AML-193 (cell line): ENCODE measurements at regions not wholly inside any gene's neighbourhood (a gene's known extent, or its start where the extent isn't known, plus 50 kb on each side); places are given as distances from the start of the nearest gene placed in this dataset.
"Not testable (repeated sequence)": the region's sequence is repeated elsewhere in the genome, so short reads cannot be mapped to it uniquely, and the experiment has no call there.

Experiments used
- DNase-seq, 2 experiments: peaks; one replicate each; lab custom pipeline; 2025; lab: John Stamatoyannopoulos, UW

DNA sequence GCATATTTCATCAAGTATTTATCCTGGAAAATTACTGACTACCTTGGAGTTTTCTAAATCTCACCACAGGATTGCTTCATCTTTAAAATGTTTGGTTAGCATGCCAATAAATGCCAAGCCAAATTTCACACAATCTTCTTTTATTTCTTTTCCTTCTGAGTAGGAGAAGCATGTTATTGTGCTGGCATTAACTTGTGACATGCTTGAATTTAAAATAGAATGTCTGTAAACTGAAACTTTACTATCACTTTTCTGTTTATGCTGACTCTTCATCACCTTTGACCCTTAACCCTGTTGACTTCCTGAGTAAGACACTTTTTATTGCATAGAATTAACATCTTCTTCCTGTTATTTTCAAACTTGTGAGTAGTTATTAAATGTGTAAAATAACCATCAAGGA lies 56.2 kb upstream of the LRRTM4 start:
- DNase-seq = no peak

- no peak for DNase-seq
These were observed 57.0 kb upstream of the LRRTM4 start for GRCh38 chr2:77579076-77579769.

- no peak for DNase-seq
These were observed 66.3 kb upstream of the LRRTM4 start for GRCh38 chr2:77588438-77588837.

DNA sequence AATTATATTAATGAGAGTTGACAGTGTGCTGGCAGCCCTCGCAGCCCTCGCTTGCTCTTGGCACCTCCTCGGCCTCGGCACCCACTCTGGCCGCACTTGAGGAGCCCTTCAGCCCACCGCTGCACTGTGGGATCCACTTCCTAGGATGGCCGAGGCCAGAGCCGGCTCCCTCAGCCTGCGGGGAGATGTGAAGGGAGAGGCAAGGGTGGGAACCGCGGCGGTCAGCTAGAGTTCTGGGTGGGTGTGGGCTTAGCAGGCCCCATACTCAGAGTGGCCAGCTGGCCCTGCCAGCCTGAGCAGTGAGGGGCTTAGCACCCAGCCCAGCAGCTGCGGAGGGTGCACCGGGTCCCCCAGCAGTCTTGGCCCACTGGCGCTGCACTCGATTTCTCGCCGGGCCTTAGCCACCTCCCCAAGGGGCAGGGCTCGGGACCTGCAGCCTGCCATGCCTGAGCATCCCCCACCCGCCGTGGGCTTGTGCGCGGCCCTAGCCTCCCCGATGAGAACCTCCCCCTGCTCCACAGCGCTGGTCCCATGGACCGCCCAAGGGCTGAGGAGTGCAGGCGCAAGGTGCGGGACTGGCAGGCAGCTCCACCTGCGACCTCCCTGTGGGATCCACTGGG lies 68.2 kb upstream of the LRRTM4 start:
- no peak for DNase-seq

DNA sequence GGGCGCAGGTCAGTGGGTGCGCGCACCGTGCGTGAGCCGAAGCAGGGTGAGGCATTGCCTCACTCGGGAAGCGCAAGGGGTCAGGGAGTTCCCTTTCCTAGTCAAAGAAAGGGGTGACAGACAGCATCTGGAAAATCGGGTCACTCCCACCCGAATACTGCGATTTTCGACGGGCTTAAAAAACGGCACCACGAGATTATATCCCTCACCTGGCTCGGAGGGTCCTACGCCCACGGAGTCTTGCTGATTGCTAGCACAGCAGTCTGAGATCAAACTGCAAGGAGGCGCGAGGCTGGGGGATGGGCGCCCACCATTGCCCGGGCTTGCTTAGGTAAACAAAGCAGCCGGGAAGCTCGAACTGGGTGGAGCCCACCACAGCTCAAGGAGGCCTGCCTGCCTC lies 70.8 kb upstream of the LRRTM4 start:
- not testable (repeated sequence) for DNase-seq

GRCh38 chr2:77602771-77603170 lies 80.6 kb upstream of the LRRTM4 start:
- no peak for DNase-seq

DNA sequence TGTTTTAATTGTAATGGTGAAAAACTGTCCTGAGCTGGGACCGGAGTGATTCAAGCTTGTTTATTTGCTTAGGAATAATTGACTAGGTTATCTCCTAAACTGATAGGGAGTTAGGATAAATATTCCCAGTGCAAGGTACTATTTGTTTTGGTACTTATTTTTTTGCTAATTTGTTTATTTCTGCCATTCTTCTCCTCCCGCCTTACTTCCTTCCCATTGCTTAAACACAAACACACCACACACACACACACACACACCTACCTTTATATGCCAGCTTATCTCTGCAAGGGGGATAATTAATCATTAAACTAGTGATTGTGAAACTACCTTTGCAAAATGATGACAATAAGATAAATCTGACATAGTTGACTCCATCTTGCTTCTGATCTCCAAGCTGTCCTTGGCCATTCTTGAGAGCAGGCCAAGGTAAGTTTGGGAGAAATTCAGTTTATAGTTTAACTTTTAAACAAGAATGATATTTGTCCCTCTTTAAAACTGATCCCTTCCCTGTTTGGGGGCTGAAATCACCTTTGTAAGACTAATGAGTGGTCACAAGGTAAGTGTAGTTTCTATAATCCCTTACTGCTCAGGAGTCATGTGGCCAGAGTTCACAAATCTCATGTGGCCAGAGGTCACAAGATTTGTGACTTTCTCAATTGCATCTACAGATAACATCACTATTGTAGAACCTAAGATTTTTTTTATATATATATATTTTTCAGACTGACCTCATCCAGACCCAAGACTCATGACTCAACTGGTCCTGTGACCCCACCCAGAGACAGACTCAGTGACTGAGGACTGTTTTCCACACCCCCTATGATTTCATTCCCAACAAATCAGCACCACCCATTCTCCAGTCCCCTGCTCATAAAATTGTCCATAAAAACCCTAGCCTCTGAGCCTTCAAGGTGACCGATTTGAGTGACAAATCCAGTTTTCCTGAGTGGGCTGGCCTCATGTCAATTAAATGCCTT lies 83.1 kb upstream of the LRRTM4 start:
- no peak for DNase-seq

DNA sequence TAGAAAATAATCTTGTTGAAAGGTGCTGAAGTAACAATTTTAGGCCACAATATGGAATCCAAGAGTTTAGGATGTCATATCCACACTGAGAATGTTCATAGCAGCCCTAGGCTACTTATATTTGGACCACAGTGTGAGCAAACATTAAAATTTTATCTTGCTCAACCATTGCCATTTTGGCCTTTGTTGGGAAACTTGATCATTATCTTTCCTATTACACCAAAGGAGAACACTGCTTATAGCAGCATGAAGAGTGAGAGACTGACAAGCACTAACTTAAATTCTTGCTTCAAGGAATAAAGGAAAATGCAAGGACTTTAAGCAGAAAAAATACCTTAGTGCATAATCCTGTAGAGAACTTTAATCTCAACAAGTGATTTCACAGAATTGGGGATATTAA lies 86.3 kb upstream of the LRRTM4 start:
- DNase-seq = no peak

DNA sequence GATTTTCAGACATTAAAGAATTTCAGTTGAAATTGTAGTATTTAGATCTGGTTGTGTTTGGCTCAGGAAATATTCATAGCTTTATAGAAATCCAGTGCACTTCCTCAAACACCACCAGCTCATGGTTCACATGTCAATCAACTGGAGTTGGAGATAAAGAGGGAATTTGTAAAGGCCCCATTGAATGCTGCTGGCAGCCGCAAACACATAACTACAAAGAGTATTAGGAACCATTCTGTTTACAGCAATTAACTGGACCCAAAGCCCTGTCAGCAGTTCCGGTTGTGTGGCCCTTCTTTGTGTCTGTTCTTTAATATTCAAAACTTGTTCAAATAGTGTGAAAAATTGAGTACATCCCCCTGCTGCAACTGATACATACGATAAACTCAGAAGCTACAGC lies 107.4 kb upstream of the LRRTM4 start:
- DNase-seq = no peak

- no peak for DNase-seq
These were observed 108.8 kb upstream of the LRRTM4 start for GRCh38 chr2:77631007-77631406.

- no peak for DNase-seq
These were observed 111.4 kb upstream of the LRRTM4 start for GRCh38 chr2:77633601-77634000.

DNA sequence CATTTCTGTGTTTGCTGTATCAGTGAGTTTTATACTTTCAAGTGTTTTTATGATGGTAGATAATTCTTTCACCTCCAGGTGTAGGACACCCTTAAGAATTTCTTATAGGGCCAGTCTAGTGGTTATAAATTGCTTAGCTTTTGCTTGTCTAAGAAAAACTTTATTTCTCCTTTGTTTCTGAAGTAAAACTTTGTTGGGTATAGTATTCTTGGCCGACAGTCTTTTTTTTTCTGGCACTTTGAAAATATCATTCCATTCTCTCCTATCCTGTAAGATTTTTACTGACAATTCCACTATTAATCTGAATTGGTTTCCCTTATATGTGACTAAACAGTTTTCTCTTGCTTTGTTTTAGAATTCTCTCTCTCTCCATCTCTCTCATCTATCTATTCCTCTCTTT lies 118.7 kb upstream of the LRRTM4 start:
- DNase-seq = no peak

DNA sequence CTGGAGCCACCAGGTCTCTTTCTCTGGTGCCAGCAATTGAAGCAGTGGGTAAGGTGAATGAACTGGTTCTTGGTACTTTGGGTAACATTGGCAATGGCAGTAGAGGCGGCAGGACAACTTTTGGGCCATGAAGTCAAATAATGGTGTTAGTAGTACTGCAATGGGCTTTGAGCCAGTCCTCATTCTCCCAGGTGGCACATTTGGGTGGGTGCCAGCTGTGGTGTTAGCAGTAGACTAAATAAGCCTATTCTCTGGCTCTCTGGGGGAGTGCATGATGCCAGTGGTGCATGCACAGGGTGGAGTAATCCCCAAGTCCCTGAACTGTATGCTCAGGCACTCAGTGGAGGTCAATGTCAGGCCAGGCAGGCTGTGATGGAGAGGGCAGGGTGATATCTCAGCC lies 120.2 kb upstream of the LRRTM4 start:
- no peak for DNase-seq

DNA sequence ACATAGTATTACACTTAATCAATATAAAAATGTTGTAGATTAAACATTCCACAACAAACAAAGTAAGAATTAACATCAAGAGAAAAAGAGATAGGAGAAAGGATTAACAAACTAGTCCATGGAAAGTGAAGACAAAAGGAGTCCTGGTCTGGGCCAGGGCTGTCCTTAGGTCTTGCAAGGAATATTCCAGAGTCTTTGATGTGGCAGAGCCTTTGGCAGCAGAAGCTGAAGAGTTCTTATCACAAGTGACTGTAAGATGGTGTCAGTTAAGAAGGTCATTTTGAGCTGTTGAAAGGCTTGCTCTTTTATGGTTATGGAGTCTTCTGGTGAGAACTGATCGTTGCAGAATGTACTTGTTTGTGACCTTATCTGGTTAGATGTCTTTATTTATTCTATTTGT lies 127.7 kb upstream of the LRRTM4 start:
- DNase-seq = no peak

- no peak for DNase-seq
These were observed 130.3 kb upstream of the LRRTM4 start for GRCh38 chr2:77652499-77652898.

GRCh38 chr2:77664491-77664890 lies 142.3 kb upstream of the LRRTM4 start:
- DNase-seq = no peak

GRCh38 chr2:77666251-77666980 lies 144.2 kb upstream of the LRRTM4 start:
- DNase-seq = no peak

DNA sequence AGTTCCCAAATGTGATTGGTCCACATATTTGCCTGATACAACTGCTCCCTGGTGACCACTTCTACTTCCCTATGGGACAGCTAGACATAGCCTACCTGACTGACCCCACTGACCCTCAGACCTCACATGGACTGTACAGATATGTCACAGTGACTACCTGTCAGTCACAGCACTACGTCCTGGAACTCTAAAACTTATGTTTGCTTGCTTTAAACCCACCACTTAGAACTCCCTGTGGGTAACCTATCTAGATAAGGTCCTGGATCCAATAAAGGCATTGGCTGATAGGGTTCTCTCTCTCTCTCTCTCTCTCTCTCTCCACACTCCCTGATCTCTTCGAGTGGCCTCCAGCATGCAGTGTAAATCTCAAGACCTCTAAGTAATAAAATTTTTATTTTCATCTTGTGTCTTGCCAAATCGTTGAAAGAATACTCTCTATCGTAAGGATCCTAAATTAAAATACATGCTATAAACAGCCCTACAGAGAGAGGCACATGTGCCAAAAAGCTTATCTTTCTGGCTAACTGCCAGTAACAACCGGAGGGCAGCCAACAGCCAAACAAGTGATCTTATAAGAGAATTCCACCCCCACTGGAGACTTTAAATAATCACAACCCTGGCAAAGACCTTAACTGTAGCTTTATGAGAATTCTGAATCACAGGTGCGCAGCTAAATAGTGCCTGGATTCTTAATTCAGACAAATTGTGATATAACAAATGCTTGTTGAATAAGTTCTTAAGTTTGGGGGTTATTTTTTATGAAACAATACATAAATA lies 162.6 kb upstream of the LRRTM4 start:
- not testable (repeated sequence) for DNase-seq

GRCh38 chr2:77712601-77713000 lies 190.4 kb upstream of the LRRTM4 start:
- DNase-seq = no peak

DNA sequence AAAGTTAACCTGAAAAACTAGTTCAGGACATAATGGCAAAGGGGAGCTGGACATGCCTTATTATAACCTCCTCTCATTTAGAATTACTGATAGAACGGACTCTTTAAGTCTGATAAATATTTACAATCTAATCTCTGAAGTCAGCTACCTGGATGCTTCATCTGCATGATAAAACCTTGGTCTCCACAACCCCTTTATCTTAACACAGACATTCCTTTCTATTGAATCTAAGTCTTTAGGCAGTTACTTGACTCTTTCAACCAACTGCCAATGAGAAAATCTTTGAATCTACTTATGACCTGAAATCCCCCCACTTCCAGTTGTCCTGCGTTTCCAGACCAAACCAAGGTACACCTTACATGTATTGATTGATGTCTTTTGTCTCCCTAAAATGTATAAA lies 191.2 kb upstream of the LRRTM4 start:
- DNase-seq = no peak

DNA sequence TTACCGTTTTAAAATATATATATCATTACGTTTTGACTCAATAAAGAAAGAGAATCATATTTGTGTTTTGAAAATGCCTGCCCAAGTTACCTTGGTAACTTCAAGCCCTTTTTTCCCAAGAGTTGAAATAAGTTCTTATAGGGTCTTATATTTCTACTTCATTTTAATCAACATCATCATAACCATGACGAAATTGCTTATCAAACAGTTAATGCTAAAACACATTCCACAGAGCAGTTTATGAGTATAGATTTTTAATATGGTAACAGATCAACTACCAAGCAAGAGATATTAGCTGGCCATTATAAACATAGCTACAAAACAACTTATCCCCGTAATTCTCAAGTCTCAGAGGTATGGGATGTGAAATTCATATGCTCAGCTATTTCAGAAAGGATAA lies 197.9 kb upstream of the LRRTM4 start:
- DNase-seq = no peak
